ENCODE measurements at regions not wholly inside any gene's neighbourhood (a gene's known extent, or its start where the extent isn't known, plus 50 kb on each side); places are given as distances from the start of the nearest gene placed in this dataset.
A peak's percentile ranks its signal among the peaks of the same experiment; 100 is the strongest.

DNA sequence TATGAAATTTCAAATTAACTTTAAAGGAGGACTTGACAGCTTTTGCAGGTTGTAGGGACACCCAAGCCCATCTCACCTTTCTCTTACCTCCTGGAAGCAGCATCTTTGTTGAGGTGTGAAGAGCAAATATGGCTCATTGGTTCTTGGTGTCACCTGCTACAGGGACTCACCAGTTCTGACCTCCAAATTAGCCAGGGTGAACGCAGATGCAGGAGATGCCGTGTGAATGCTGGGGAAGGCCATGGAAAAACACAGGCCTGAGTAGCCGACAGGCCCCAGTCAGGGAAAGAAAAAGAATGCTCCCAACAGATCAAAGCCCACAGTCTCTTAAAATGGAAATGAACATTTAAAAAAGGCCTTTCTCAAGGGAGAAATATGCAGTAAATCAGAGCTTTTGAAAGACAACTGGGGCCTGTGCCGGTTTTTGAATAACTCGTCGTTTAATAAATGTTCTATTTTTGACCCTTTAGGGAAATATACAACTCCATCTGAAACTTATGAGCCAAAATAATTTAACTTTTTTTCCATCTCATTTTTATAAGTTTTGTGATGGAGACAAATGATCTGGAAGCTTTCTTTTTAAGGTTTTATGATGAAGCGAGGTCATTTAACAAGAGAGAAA is 167.5 kb downstream of the CD83 start:
- no peak overlapping the region for H3K4me3 ChIP-seq
- no peaks in the 10 kb centered on the region for H3K9me3 ChIP-seq
- H3K27ac ChIP-seq, result no peak overlapping the region
- intact Hi-C loops (cut with DNase I), result no loop called here
- H3K36me3 ChIP-seq, result no peaks in the 10 kb centered on the region
- no peaks in the 10 kb centered on the region for H3K27me3 ChIP-seq
- TF ChIP-seq CTCF (IDR thresholded peaks at IDR 0.05) (no peak), POLR2A (IDR thresholded peaks at IDR 0.05) (no peak), POLR2AphosphoS5 (IDR thresholded peaks at IDR 0.05; ENCODE audit: insufficient read depth in 1 of 2, low read depth in 1 of 2) (peak in 1 of 2 donors; percentile 19)
- no peaks in the 10 kb centered on the region for H3K4me1 ChIP-seq
- DNase-seq (ENCODE audit: extremely low spot score in 2 of 2), result no peak

DNA sequence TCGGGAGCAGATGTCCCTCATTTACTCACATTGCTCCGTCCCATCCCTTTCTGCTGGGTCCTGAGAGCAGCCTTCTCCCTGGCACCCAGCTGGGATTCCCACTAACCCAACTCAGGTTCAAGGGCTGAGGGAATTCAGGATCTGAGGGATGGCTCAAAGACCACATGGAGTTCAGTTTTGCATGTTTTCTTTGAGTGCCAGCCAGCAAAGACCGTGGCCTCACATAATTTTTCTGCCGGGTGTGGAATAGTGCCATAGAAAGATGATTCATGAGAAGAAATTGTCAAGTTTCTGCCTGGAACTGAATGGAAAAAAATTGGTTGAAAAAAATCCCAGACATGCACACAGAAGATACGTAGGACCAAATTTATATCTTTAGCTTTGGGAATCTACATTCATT is 168.6 kb downstream of the CD83 start:
- intact Hi-C loops (cut with DNase I), result no loop called here
- DNase-seq (ENCODE audit: extremely low spot score in 2 of 2), result no peak
- TF ChIP-seq POLR2AphosphoS5 (IDR thresholded peaks at IDR 0.05; ENCODE audit: insufficient read depth in 1 of 2, low read depth in 1 of 2) (no peak), POLR2A (IDR thresholded peaks at IDR 0.05) (no peak), CTCF (IDR thresholded peaks at IDR 0.05) (no peak)
- H3K4me1 ChIP-seq, result no peaks in the 10 kb centered on the region
- H3K4me3 ChIP-seq, result no peak overlapping the region
- no peak overlapping the region for H3K27ac ChIP-seq
- no peaks in the 10 kb centered on the region for H3K27me3 ChIP-seq
- no peaks in the 10 kb centered on the region for H3K9me3 ChIP-seq
- H3K36me3 ChIP-seq, result no peaks in the 10 kb centered on the region

GRCh38 chr6:14286634-14287428 is 169.3 kb downstream of the CD83 start:
- Histone ChIP-seq H3K4me1 (no peaks in the 10 kb centered on the region), H3K27ac (no peak overlapping the region), H3K27me3 (no peaks in the 10 kb centered on the region), H3K4me3 (no peak overlapping the region), H3K36me3 (no peaks in the 10 kb centered on the region), H3K9me3 (no peaks in the 10 kb centered on the region)
- intact Hi-C loops (cut with DNase I), result no loop called here
- DNase-seq (ENCODE audit: extremely low spot score in 2 of 2), result no peak
- TF ChIP-seq POLR2A (IDR thresholded peaks at IDR 0.05), result no peak
- no peak for TF ChIP-seq POLR2AphosphoS5 (IDR thresholded peaks at IDR 0.05; ENCODE audit: insufficient read depth in 1 of 2, low read depth in 1 of 2)
- no peak for TF ChIP-seq CTCF (IDR thresholded peaks at IDR 0.05)

GRCh38 chr6:14287707-14288106 is 170.1 kb downstream of the CD83 start:
- no peak for DNase-seq (ENCODE audit: extremely low spot score in 2 of 2)
- H3K4me1 ChIP-seq, result no peaks in the 10 kb centered on the region
- no peak overlapping the region for H3K4me3 ChIP-seq
- no peaks in the 10 kb centered on the region for H3K27me3 ChIP-seq
- H3K36me3 ChIP-seq, result no peaks in the 10 kb centered on the region
- TF ChIP-seq POLR2AphosphoS5 (IDR thresholded peaks at IDR 0.05; ENCODE audit: insufficient read depth in 1 of 2, low read depth in 1 of 2) (no peak), POLR2A (IDR thresholded peaks at IDR 0.05) (no peak)
- intact Hi-C loops (cut with DNase I), result no loop called here
- H3K27ac ChIP-seq, result no peak overlapping the region
- no peaks in the 10 kb centered on the region for H3K9me3 ChIP-seq

DNA sequence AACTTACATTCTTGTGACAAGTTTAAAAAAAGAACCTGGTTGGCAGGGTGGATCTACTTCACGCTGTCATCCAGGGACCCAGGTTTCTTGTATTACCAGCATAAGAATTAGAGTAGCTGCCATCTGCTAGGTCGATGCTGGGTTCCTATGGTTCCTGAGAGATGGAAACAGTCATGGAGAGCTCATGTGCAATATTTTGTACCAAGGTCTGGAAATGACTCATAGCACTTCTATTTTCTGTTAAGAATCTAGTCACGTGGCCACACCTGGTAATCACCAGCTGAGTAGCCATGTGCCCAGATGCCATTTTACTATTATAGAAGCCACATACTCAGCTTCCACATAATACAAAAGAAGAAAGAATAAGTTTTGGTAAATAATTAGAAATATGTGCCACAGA is 171.3 kb downstream of the CD83 start:
- no peak overlapping the region for H3K4me3 ChIP-seq
- intact Hi-C loops (cut with DNase I), result no loop called here
- no peaks in the 10 kb centered on the region for H3K9me3 ChIP-seq
- H3K27me3 ChIP-seq, result no peaks in the 10 kb centered on the region
- H3K27ac ChIP-seq, result no peak overlapping the region
- H3K36me3 ChIP-seq, result no peaks in the 10 kb centered on the region
- no peak for DNase-seq (ENCODE audit: extremely low spot score in 2 of 2)
- H3K4me1 ChIP-seq, result no peaks in the 10 kb centered on the region
- no peak for TF ChIP-seq CTCF (IDR thresholded peaks at IDR 0.05)
- no peak for TF ChIP-seq POLR2AphosphoS5 (IDR thresholded peaks at IDR 0.05; ENCODE audit: insufficient read depth in 1 of 2, low read depth in 1 of 2)
- no peak for TF ChIP-seq POLR2A (IDR thresholded peaks at IDR 0.05)
